GM18870 (cell line): ENCODE measurements at regions not wholly inside any gene's neighbourhood (a gene's known extent, or its start where the extent isn't known, plus 50 kb on each side); places are given as distances from the start of the nearest gene placed in this dataset.
A peak's percentile ranks its signal among the peaks of the same experiment; 100 is the strongest.

ENCODE experiments used
- ATAC-seq: cut with Tn5 transposase; IDR thresholded peaks from one replicate; pipeline ENCODE4 v1.9.1; 2021; ENCODE audit warnings: moderate library complexity; ENCODE audit not compliant: unreplicated experiment

DNA sequence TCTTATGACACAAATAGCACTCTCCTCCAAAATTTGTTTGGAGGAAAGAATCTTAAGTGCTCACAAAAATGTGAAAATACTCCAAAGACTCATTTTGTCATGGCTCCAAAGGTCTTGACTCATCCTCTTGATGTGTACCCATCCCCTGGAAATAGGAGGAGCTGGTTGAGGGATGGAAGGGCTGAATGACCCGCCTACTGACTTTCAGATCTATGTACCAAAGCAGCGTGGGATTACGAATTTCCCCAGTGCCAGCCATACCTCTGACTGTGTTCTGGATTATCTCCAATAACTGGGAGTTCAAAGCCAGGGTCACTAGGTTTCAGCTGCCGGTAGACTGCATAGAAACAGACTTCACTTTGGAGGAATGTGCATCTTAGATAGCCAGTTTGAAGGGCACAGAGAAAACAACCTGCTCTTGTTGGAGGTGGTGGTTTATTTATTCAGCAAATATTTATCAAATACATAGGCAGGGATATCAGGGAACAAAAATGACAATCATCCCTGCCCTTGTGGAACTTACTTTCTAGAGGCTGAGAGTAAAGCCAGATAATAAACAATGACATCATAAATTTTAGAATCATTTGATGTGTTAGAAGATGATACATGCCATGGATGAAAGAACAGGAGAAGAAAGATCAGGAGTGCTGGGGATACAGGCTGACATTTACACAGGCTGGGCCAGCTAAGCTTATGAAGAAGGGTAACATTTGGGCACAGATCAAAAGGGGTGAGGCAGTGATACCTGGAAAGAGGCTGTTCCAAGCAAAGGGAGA lies 246.6 kb downstream of the TBXT start:
- no peak for ATAC-seq

- no peak for ATAC-seq
Measured at GRCh38 chr6:165917576-165917975, 250.1 kb downstream of the TBXT start.

GRCh38 chr6:165915022-165915770 lies 252.2 kb upstream of the PDE10A start:
- ATAC-seq, result no peak

- ATAC-seq, result no peak
Measured at GRCh38 chr6:165913676-165914570, 250.9 kb upstream of the PDE10A start.

DNA sequence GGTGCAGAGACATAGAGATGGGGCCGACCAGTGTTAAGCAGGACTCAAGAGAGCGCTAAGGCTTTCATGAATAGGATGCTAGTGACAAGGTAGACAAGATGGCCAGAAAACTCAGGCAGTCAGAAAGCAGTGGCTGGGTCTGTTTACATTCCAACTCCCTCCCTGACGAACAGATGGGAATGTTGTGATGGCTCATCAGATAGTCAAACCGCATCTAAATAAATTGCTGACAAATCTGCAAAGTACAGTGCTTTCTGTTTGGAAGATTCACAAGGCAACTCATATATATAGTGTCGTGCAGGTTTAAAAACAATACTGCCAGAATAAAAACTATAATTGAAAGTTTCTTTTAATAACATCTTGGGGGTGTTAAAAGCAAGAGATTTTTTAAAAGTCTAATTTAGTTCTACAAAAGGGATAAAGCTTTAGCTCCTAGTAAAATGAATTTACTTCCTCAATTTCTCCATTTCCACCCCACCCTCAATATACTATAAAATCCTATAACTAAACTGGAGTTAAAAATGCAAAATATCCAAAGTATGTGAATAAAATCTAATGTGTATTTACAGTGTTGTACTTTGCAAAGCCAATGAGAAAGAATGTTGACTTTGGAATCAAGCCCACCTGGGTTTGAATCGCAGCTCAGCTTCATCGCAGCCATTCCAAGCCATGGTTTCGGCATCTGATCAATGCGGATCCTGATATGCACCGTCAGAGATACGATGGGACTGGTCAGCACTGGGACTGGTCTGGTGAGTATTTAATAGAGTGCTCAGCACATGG lies 247.3 kb upstream of the PDE10A start:
- no peak for ATAC-seq

- ATAC-seq, result no peak
Measured at GRCh38 chr6:165906736-165907135, 243.7 kb upstream of the PDE10A start.

DNA sequence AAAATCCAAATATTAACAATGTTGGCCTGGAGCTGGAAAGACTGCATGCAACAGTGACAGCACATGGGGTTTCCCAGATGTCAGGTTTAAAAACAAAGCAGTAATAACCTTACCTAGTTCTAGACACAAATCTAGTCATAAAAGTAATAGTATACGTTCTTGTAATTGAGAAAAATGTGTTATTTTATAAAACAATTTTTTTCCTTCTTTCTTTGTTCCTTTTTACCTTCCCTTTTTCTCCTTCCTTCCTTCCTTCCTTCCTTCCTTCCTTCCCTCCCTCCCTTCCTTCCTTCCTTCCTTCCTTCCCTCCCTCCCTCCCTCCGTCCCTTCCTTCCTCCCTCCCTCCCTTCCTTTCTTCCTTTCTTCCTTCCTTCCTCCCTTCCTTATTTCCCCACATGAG lies 242.7 kb upstream of the PDE10A start:
- no peak for ATAC-seq

DNA sequence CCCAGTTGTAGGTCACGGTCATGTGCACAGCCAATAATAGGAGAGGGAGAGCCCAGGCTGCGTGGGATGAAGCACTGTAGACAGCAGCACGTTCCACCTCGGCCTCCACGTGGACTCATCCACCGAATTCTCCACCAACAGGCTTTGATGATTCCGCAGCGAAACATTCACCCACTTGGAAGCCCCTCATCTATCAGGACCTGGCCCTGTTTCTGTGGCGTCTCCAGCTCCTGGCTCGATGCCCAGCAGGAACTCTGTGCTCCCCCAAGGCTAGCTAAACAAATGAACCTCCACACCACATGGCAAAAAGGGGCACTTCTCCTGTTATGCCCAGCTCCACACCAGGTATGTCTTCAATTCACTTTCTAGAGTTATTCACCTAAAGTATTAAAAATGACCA lies 237.9 kb upstream of the PDE10A start:
- ATAC-seq, result no peak

GRCh38 chr6:165899611-165900010 lies 236.6 kb upstream of the PDE10A start:
- ATAC-seq, result no peak

DNA sequence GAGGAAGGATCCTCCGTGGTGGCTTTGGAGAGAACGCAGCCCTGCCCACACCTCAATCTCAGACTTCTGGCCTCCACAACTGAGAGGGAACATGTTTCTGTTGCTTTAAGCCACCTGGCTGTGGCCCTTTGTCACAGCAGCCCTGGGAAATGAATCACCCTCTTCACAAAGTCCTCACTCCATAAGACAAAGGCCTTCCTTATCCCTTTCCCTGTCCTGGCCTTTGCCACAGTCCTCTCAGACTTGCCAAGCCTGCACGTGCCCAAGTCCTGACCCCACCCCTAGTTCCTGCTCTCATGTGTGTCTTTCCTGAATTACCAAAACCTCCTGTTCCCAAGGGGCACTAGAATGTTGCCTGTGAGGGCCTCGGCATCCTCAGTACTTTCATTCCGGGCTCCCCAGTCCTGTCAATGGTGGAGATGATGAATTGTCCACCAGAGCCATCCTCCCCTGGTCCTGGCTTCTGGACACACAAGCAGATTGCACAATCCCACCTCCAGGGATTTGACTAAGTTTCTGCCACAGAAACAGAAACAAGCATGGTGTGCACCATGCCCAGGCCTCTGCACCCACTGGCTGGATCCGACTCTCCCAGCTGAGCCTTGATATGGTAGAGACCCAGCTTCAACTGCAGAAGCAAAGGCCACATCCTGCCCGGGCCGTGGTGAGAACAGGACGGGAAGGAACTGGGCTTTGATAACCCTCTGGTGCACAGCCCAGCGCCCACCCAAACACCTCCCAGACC lies 232.6 kb upstream of the PDE10A start:
- no peak for ATAC-seq

GRCh38 chr6:165894171-165894825 lies 231.3 kb upstream of the PDE10A start:
- no peak for ATAC-seq

DNA sequence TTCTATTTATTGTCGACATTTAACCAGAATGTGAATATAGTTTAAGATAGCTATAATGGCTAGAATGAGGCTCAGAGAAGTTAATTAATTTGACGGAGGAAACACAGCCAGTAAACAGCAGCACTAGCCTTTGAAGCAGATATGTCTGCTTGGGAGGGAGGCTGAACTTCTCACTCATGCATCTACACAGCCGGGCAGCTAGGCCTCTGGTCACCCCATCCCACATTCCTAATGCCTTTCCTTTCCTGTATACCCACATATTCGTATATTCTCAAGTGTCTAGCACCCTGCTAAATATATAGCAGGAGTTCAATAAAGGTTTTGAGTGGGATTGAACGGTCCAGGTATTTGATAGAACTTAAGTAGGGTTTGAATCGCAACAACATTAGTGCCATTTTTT lies 230.4 kb upstream of the PDE10A start:
- no peak for ATAC-seq

DNA sequence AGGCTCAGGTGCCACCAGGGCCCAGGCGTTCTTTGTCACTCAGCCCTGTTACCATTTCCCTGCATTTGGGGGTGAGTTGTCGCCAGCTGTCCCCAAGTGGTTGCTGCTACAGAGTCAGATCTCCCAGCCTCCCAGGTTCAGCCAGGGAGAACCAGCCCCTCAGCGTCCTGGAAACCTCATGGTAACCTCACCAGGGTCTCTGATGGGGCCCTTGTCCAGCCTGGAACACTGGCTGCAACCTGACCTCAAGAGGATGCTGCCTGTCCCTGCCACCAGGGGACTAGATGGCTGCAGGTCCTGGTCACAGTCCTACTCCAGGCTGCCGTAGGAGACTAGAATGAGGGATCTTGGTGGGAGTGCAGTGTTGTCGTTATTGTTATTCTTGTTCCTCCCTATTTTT lies 228.3 kb upstream of the PDE10A start:
- ATAC-seq, result no peak

DNA sequence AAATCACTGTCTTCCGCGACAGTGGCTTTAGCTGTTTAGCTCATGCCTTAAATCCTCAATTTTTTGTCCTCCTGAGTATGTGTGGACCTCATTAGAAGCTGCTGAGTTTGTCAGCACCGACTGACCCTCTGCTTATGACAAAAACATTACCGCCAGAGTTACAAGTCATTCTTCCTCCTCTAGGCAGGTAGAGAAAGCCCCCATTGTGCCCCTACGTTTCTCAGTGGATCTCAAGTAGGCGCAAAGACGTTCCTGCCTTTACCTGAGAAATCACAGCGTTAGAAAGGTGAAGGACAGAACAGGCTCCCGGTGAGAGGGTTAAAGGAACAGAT lies 227.3 kb upstream of the PDE10A start:
- no peak for ATAC-seq

GRCh38 chr6:165889636-165890403 lies 226.8 kb upstream of the PDE10A start:
- ATAC-seq, result no peak

- ATAC-seq, result no peak
Measured at GRCh38 chr6:165886169-165886568, 223.1 kb upstream of the PDE10A start.

- ATAC-seq, result peak; percentile 89
Measured at GRCh38 chr6:165884813-165885765, 222.0 kb upstream of the PDE10A start.
